Mucosa of stomach (tissue), 1 donor: ENCODE measurements at regions not wholly inside any gene's neighbourhood (a gene's known extent, or its start where the extent isn't known, plus 50 kb on each side); places are given as distances from the start of the nearest gene placed in this dataset.
"Not testable (repeated sequence)": the region's sequence is repeated elsewhere in the genome, so short reads cannot be mapped to it uniquely, and the experiment has no call there.

ENCODE experiments used
- H3K27me3 ChIP-seq: one replicate; pipeline ENCODE4 v1.7.0; 2013; ENCODE audit warnings: mild to moderate bottlenecking, low read length; ENCODE audit not compliant: control insufficient read depth, insufficient read depth
- H3K36me3 ChIP-seq: one replicate; pipeline ENCODE4 v1.7.0; 2013; ENCODE audit warnings: low read length; ENCODE audit not compliant: control insufficient read depth, insufficient read depth
- H3K4me1 ChIP-seq: one replicate; pipeline ENCODE4 v1.7.0; 2013; ENCODE audit warnings: mild to moderate bottlenecking, low read length; ENCODE audit not compliant: control insufficient read depth, insufficient read depth
- H3K4me3 ChIP-seq: one replicate; pipeline ENCODE4 v1.7.0; 2013; ENCODE audit warnings: low read length
- H3K9ac ChIP-seq: one replicate; pipeline ENCODE4 v1.7.0; 2013; ENCODE audit warnings: mild to moderate bottlenecking, low read length, moderate library complexity
- H3K9me3 ChIP-seq: one replicate; pipeline ENCODE4 v1.7.0; 2013; ENCODE audit warnings: mild to moderate bottlenecking, low read length, moderate library complexity; ENCODE audit not compliant: control insufficient read depth
- donor health status: Pancreatic carcinoma.

DNA sequence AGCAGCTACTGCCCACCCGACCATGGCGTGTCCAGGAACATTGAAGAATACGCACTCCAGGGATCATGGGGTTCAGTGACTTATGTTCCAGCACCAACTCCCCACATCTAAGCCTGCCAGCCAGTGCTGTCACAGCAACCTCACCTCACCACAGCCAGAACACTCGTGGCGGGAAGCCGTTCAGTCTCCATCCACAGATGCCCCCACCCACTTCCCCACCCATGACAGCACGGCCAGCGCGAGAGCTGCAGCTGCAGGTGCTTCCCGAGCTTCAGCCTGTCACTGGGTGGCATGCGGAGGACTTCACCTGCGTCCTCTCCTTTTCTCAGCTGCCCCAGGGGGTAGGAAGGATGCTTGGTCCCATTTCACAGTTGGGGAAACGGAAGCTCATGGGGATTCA is 50.3 kb downstream of the RBFOX3 start:
- Histone ChIP-seq H3K4me3 (no peak overlapping the region), H3K36me3 (no peaks in the 10 kb centered on the region), H3K27me3 (peaks cover 26% of the 10 kb centered on the region), H3K4me1 (no peaks in the 10 kb centered on the region), H3K9ac (no peak overlapping the region), H3K9me3 (no peaks in the 10 kb centered on the region)

DNA sequence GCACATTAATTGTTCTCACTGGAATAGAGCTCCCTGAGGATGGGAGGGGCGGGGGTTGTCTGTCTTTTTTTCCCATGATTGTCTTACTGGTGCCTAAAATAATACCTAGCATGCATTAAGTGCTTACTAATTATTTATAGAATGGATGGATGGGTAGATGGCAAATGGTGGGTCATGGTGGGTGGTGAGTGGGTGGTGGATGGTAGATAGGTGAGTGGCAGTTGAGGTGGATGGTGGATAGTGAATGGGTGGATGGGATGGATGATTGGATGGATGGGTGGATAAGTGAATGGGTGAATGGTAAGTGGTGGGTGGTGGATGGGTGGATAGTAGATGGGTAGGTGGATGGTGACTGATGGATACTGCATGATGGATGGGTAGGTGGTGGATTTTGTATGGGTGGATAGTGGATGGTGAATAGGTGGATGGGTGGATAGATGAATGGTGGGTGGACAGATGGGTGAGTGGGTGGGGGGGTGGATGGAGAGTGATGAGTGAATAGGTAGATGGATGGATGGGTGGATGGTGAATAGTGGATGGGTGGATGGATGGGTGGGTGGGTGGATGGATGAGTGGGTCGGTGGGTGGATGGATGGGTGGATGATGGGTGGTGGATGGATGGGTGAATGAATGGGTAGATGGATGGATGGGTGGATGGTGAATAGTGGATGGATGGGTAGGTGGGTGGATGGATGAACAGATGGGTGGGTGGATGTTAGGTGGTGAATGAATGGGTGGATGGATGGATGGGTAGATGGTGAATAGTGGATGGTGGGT is 51.6 kb downstream of the RBFOX3 start:
- H3K9me3 ChIP-seq, result no peaks in the 10 kb centered on the region
- H3K4me3 ChIP-seq, result no peak overlapping the region
- no peaks in the 10 kb centered on the region for H3K36me3 ChIP-seq
- H3K27me3 ChIP-seq, result peaks cover 26% of the 10 kb centered on the region
- H3K4me1 ChIP-seq, result no peaks in the 10 kb centered on the region
- no peak overlapping the region for H3K9ac ChIP-seq

DNA sequence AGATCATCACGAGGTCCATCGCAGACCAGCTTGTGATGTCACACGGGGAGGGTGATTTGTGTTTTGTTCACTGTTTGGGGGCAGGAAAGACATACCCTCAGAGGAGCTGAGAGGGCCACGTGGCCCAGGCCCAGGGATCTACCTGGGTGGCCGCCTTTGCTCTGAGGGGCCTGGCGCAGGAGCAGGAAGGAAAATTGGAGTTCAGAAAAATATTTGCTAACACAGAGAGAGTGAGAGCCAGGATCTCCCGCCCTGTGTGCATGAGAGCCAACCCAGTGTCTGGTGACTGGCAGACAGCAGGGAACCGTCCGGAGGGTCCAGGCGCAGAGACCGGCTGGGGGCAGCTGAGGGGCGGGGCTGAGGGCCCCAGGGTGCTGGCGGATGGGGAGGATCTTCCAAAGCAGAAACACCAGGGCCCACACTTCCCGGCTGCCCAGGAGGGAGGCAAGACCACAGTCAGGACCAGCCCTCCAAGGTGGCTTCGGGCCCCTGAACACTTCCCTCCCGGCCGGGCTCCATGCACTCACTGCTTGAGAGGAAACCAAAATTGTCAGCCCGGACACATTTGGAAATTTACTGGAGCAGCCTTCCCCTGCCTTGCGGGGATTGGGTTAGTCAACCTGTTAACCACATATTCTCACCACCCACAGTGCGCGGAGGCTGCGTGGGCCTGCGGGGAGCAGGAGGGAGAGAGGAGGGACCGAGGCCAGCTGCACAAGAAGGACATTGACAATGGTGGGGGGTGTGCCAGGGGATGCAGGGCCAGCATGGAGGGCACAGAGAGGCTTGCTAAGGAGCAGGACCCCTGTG is 52.6 kb downstream of the RBFOX3 start:
- H3K4me3 ChIP-seq, result no peak overlapping the region
- no peaks in the 10 kb centered on the region for H3K4me1 ChIP-seq
- no peaks in the 10 kb centered on the region for H3K9me3 ChIP-seq
- no peaks in the 10 kb centered on the region for H3K36me3 ChIP-seq
- H3K27me3 ChIP-seq, result peaks cover 26% of the 10 kb centered on the region
- no peak overlapping the region for H3K9ac ChIP-seq

DNA sequence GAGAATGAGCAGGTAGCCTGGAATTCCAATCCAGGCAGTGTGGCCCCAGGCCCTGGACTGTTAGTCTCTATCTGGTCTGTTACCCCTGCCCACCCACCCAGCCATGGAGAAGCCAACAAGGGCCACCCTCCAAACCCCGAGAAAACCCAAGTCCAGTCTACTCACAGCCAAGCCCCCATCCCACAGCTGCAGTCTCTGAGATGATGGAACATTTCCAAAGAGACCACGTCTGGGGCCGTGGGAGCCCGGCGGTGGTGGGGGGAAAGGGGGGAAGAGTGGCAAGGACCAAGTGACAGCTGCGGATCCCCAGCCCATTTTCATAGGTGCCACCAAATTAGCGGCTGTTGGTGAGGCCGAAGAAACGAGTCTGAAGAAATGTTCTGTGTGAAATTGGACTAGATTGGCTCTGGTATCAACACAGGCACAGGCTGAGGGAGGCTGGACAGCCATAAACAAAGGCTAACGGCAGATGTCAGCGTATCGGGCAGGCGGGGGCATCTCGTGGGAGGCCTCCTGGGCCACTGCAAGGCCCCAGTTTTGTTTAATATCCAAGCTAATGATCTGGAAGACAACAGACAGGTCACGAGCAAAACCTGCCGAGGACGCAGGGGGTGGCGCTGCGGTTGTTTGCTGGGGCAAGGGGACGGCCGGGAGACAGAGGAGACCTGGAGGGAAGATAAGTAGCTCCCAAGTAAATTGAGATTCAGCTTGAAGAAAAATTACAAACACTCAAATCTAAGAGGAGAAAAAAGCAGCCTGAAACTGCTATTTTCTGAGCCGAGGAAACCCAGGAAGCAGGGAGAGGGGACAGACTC is 53.4 kb downstream of the RBFOX3 start:
- Histone ChIP-seq H3K4me3 (no peak overlapping the region), H3K27me3 (peaks cover 21% of the 10 kb centered on the region), H3K9ac (no peak overlapping the region), H3K4me1 (no peaks in the 10 kb centered on the region), H3K36me3 (no peaks in the 10 kb centered on the region), H3K9me3 (no peaks in the 10 kb centered on the region)

DNA sequence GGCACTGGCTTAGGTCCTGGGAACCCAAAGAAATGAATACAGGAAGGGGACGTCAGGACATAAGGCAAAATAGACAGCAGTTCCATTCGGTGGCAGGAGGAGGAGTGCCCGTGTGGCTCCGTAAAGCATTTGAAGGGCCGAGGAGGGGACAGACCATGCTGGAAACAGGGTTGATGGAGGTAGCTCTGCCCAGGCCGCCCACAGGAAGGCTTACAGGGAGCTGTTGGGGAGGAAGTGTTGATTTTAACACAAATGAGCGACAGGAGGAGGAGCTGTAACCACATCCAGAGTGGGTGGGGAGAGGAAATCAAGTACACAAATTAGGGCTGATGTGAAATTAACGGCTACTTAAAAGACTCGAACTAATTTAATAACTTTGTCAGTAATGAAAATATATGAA is 54.6 kb downstream of the RBFOX3 start:
- Histone ChIP-seq H3K27me3 (peaks cover 21% of the 10 kb centered on the region), H3K36me3 (no peaks in the 10 kb centered on the region), H3K9ac (no peak overlapping the region), H3K4me1 (no peaks in the 10 kb centered on the region), H3K9me3 (no peaks in the 10 kb centered on the region), H3K4me3 (no peak overlapping the region)

DNA sequence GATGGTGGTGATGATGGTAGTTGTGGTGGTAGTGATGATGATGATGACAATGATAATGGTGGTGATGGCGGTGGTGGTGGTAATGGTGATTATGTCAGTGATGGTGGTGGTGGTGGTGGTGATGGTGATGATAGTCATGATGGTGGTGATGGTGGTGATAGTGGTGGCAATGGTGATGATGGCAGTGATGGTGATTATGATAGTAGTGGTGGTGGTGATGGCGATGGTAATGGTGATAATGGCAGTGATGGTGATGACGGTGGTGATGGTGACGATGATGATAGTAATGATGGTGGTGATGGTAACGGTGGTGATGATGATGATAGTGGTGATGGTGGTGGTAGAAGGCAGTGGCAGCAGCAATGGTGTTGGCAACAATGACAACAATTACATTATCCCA is 55.3 kb downstream of the RBFOX3 start:
- Histone ChIP-seq H3K27me3 (peaks cover 21% of the 10 kb centered on the region), H3K4me3 (no peak overlapping the region), H3K9me3 (no peaks in the 10 kb centered on the region)

DNA sequence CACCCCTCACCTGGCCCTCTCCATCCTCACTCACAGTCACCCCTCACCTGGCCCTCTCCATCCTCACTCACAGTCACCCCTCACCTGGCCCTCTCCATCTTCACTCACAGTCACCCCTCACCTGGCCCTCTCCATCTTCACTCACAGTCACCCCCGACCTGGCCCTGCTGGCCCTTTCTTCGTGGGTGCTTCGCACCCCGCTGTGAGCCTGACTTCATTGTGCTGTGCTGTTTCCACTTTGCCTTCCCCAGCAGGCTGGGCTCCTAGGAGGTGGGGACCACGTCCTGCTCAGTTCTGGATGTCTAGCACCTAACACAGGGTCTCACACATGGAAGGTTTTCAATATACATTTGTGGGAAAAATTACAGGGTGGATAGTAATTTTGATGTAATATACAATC is 56.5 kb downstream of the RBFOX3 start:
- peaks cover 21% of the 10 kb centered on the region for H3K27me3 ChIP-seq
- not testable (repeated sequence) for H3K4me3 ChIP-seq, H3K4me1 ChIP-seq, H3K9ac ChIP-seq, H3K36me3 ChIP-seq, H3K9me3 ChIP-seq

More for the DNA sequence above, 55.3 kb downstream of the RBFOX3 start:
- Histone ChIP-seq H3K36me3 (no peaks in the 10 kb centered on the region), H3K4me1 (no peaks in the 10 kb centered on the region), H3K9ac (no peak overlapping the region)

DNA sequence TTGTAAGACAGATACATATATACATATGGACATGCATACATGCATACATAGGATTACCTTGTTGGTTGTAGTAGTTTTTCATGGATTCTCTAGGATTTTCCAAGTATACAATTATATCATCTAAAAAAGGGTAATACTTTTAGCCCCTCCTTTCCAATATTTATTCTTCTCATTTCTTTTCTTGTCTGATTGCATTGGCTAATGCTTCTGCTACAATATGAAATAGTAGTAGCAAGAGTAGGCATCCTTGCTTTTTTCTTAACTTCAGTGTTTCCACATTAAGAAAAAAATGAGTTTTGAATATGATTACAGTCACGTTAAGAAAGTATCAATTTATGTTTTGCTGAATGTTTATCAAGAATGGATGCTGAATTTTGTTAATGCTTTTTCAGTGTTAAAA is 58.0 kb downstream of the RBFOX3 start:
- Histone ChIP-seq H3K36me3 (no peaks in the 10 kb centered on the region), H3K4me3 (no peak overlapping the region), H3K9me3 (no peaks in the 10 kb centered on the region), H3K27me3 (peaks cover 11% of the 10 kb centered on the region), H3K9ac (no peak overlapping the region), H3K4me1 (no peaks in the 10 kb centered on the region)

DNA sequence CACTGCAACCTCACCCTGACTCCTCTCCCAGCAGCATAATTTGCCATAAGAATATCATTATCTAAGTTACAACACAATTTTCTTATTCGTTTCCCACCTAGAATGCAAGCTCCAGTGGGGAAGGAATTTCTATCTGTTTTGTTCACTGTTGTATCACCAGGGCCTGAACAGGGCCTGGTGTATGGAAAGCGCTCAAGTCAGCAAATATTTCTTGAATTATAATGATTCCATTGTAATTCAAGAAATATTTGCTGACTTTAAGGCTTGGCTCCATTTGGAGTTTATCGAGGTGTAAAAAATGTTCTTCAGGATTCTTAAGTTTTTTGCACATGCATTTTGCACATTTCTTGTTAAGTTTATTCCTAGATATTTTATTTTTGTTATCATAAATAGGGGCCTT is 58.4 kb downstream of the RBFOX3 start:
- H3K36me3 ChIP-seq, result no peaks in the 10 kb centered on the region
- no peaks in the 10 kb centered on the region for H3K4me1 ChIP-seq
- H3K27me3 ChIP-seq, result peaks cover 7% of the 10 kb centered on the region
- no peak overlapping the region for H3K9ac ChIP-seq
- no peak overlapping the region for H3K4me3 ChIP-seq
- H3K9me3 ChIP-seq, result no peaks in the 10 kb centered on the region

DNA sequence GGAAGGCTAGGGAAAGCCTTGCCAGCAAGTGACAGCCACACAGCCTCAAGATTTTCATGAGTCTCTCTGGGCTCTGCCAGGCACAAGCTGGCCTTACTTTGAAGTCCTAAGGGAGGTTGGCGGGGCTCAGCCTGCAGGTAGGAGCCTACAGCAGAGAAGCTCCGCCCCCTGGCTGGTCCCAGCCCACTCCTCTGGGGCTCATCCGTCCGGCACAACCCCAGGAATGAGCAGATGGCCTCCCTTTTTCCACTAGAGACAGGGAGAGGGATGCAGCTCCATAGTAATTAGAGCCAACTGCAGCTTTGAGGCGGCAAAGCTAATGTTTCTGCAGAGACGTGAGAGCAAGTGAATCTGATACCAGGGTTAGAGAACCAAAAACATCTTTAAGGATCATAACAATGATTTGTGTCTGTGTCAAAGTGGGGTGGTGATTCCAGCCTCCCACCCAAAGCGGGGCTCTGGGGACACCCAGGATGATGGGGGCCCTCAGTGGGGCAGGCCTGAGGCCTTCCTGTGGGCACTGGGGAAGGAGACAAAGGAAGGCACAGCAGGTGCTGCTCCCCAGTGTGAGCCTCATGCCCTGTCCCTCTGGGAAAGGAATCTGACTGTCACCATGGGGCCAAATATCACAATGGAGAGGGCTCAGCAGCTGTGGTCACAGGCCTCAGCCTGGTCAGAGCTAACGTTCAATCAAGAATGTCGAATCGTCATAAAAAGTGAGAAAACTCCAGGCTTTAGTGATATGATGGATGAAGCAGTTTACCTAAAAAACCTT is 61.5 kb downstream of the RBFOX3 start:
- no peaks in the 10 kb centered on the region for H3K36me3 ChIP-seq

DNA sequence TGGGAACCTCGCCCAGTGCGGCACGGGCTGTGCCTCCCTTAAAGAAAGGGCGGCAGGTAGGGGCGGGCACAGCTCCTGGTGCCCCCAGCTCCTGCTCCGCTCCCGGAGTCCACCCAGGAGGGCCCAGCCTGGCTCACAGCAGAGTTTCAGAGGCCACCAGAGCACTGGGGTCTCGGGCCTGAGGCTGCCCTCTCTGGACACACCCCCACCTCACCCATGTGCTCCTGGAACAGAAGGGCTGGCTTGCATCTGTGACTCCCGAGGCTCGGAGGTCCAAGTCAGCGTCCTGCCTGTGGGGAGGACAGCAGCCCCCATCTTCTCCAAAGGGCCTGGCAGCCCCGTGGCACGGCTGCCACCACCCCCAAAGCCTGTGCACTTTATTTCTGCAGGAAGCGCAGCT is 62.7 kb downstream of the RBFOX3 start:
- H3K36me3 ChIP-seq, result no peaks in the 10 kb centered on the region
- H3K4me3 ChIP-seq, result no peak overlapping the region
- no peak overlapping the region for H3K9ac ChIP-seq
- H3K9me3 ChIP-seq, result no peaks in the 10 kb centered on the region
- H3K4me1 ChIP-seq, result no peaks in the 10 kb centered on the region
- H3K27me3 ChIP-seq, result no peaks in the 10 kb centered on the region

More for the DNA sequence above, 61.5 kb downstream of the RBFOX3 start:
- H3K4me1 ChIP-seq, result no peaks in the 10 kb centered on the region
- no peaks in the 10 kb centered on the region for H3K9me3 ChIP-seq
- no peak overlapping the region for H3K9ac ChIP-seq
- no peak overlapping the region for H3K4me3 ChIP-seq
- no peaks in the 10 kb centered on the region for H3K27me3 ChIP-seq
